ENCODE measurements at regions not wholly inside any gene's neighbourhood (a gene's known extent, or its start where the extent isn't known, plus 50 kb on each side); places are given as distances from the start of the nearest gene placed in this dataset.

GRCh38 chr5:72695659-72696058 lies 120.8 kb upstream of the TNPO1 start:
- no peak for TF ChIP-seq CTCF (IDR thresholded peaks at IDR 0.05; ENCODE audit: unreplicated experiment)
- Mint-ChIP-seq H3K27ac (ENCODE audit: unreplicated experiment) (no peak overlapping the region), H3K27me3 (ENCODE audit: unreplicated experiment) (peaks cover 1% of the 10 kb centered on the region), H3K4me3 (ENCODE audit: unreplicated experiment) (no peak overlapping the region), H3K4me1 (ENCODE audit: unreplicated experiment) (peaks cover 17% of the 10 kb centered on the region), H3K36me3 (ENCODE audit: low read depth, unreplicated experiment) (no peaks in the 10 kb centered on the region), H3K9me3 (ENCODE audit: unreplicated experiment) (no peaks in the 10 kb centered on the region)
- DNase-seq (ENCODE audit: low spot score) = no peak

GRCh38 chr5:72694856-72695255 lies 121.6 kb upstream of the TNPO1 start:
- Mint-ChIP-seq H3K4me1 (ENCODE audit: unreplicated experiment) (peaks cover 19% of the 10 kb centered on the region), H3K27ac (ENCODE audit: unreplicated experiment) (no peak overlapping the region), H3K36me3 (ENCODE audit: low read depth, unreplicated experiment) (no peaks in the 10 kb centered on the region), H3K4me3 (ENCODE audit: unreplicated experiment) (no peak overlapping the region), H3K27me3 (ENCODE audit: unreplicated experiment) (peaks cover 1% of the 10 kb centered on the region), H3K9me3 (ENCODE audit: unreplicated experiment) (no peaks in the 10 kb centered on the region)
- TF ChIP-seq CTCF (IDR thresholded peaks at IDR 0.05; ENCODE audit: unreplicated experiment) = no peak
- DNase-seq (ENCODE audit: low spot score) = no peak

- Mint-ChIP-seq H3K27ac (ENCODE audit: unreplicated experiment) (no peak overlapping the region), H3K9me3 (ENCODE audit: unreplicated experiment) (no peaks in the 10 kb centered on the region), H3K4me1 (ENCODE audit: unreplicated experiment) (peaks cover 19% of the 10 kb centered on the region), H3K4me3 (ENCODE audit: unreplicated experiment) (no peak overlapping the region), H3K27me3 (ENCODE audit: unreplicated experiment) (peaks cover 1% of the 10 kb centered on the region), H3K36me3 (ENCODE audit: low read depth, unreplicated experiment) (no peaks in the 10 kb centered on the region)
- no peak for DNase-seq (ENCODE audit: low spot score)
- TF ChIP-seq CTCF (IDR thresholded peaks at IDR 0.05; ENCODE audit: unreplicated experiment) = no peak
These were observed 122.8 kb upstream of the TNPO1 start for GRCh38 chr5:72693546-72694205.

GRCh38 chr5:72692651-72693442 lies 123.6 kb upstream of the TNPO1 start:
- Mint-ChIP-seq H3K4me3 (ENCODE audit: unreplicated experiment) (no peak overlapping the region), H3K4me1 (ENCODE audit: unreplicated experiment) (peaks cover 19% of the 10 kb centered on the region), H3K27me3 (ENCODE audit: unreplicated experiment) (peaks cover 1% of the 10 kb centered on the region), H3K9me3 (ENCODE audit: unreplicated experiment) (no peaks in the 10 kb centered on the region), H3K36me3 (ENCODE audit: low read depth, unreplicated experiment) (no peaks in the 10 kb centered on the region), H3K27ac (ENCODE audit: unreplicated experiment) (no peak overlapping the region)
- no peak for TF ChIP-seq CTCF (IDR thresholded peaks at IDR 0.05; ENCODE audit: unreplicated experiment)
- DNase-seq (ENCODE audit: low spot score) = no peak

GRCh38 chr5:72692231-72692637 lies 124.2 kb upstream of the TNPO1 start:
- Mint-ChIP-seq H3K4me1 (ENCODE audit: unreplicated experiment) (peaks cover 19% of the 10 kb centered on the region), H3K27me3 (ENCODE audit: unreplicated experiment) (peaks cover 1% of the 10 kb centered on the region), H3K36me3 (ENCODE audit: low read depth, unreplicated experiment) (no peaks in the 10 kb centered on the region), H3K27ac (ENCODE audit: unreplicated experiment) (no peak overlapping the region), H3K9me3 (ENCODE audit: unreplicated experiment) (no peaks in the 10 kb centered on the region), H3K4me3 (ENCODE audit: unreplicated experiment) (no peak overlapping the region)
- DNase-seq (ENCODE audit: low spot score) = no peak
- no peak for TF ChIP-seq CTCF (IDR thresholded peaks at IDR 0.05; ENCODE audit: unreplicated experiment)
